Middle frontal gyrus (tissue), 1 donor: ENCODE measurements at regions not wholly inside any gene's neighbourhood (a gene's known extent, or its start where the extent isn't known, plus 50 kb on each side); places are given as distances from the start of the nearest gene placed in this dataset.

Experiments used
- DNase-seq: peaks from one replicate; pipeline ENCODE4 v3.0.0-alpha.2; 2015; ENCODE audit warnings: low spot score; ENCODE audit errors: extremely low spot score

GRCh38 chr12:127358888-127359287 lies 908.1 kb upstream of the TMEM132C start:
- no peak for DNase-seq

- no peak for DNase-seq
Observed at GRCh38 chr12:127360580-127360979, 906.4 kb upstream of the TMEM132C start.

- no peak for DNase-seq
Observed at GRCh38 chr12:127362121-127362520, 904.8 kb upstream of the TMEM132C start.

- no peak for DNase-seq
Observed at GRCh38 chr12:127363392-127363791, 903.6 kb upstream of the TMEM132C start.

- DNase-seq = no peak
Observed at GRCh38 chr12:127373559-127373958, 893.4 kb upstream of the TMEM132C start.

- DNase-seq = no peak
Observed at GRCh38 chr12:127374447-127374846, 892.5 kb upstream of the TMEM132C start.

- DNase-seq = peak; percentile 25
Observed at GRCh38 chr12:127381043-127381668, 885.8 kb upstream of the TMEM132C start.

GRCh38 chr12:127381681-127382080 lies 885.3 kb upstream of the TMEM132C start:
- no peak for DNase-seq

GRCh38 chr12:127383281-127383680 lies 883.7 kb upstream of the TMEM132C start:
- DNase-seq = no peak

GRCh38 chr12:127386723-127387122 lies 880.2 kb upstream of the TMEM132C start:
- no peak for DNase-seq

- no peak for DNase-seq
Observed at GRCh38 chr12:127388985-127389384, 878.0 kb upstream of the TMEM132C start.

- DNase-seq = no peak
Observed at GRCh38 chr12:127389923-127390322, 877.0 kb upstream of the TMEM132C start.

- no peak for DNase-seq
Observed at GRCh38 chr12:127393465-127393864, 873.5 kb upstream of the TMEM132C start.

- DNase-seq = no peak
Observed at GRCh38 chr12:127393896-127394295, 873.1 kb upstream of the TMEM132C start.

- no peak for DNase-seq
Observed at GRCh38 chr12:127396734-127397133, 870.2 kb upstream of the TMEM132C start.

- DNase-seq = no peak
Observed at GRCh38 chr12:127398016-127398710, 868.8 kb upstream of the TMEM132C start.

- no peak for DNase-seq
Observed at GRCh38 chr12:127399451-127399850, 867.5 kb upstream of the TMEM132C start.

GRCh38 chr12:127400221-127400620 lies 866.7 kb upstream of the TMEM132C start:
- no peak for DNase-seq

GRCh38 chr12:127401005-127401404 lies 866.0 kb upstream of the TMEM132C start:
- no peak for DNase-seq

- no peak for DNase-seq
Observed at GRCh38 chr12:127401536-127401935, 865.4 kb upstream of the TMEM132C start.

- DNase-seq = no peak
Observed at GRCh38 chr12:127411166-127411915, 855.6 kb upstream of the TMEM132C start.

- no peak for DNase-seq
Observed at GRCh38 chr12:127411981-127412380, 855.0 kb upstream of the TMEM132C start.
